ENCODE measurements at regions not wholly inside any gene's neighbourhood (a gene's known extent, or its start where the extent isn't known, plus 50 kb on each side); places are given as distances from the start of the nearest gene placed in this dataset.

- TF ChIP-seq CTCF (conservative IDR thresholded peaks at IDR 0.05 in 1 of 2, IDR thresholded peaks at IDR 0.05 in 1 of 2; ENCODE audit: low read depth in 1 of 2, low read length in 2 of 2) (no peak), EZH2 (IDR thresholded peaks at IDR 0.05; ENCODE audit: low read length, missing control alignments) (no peak)
These were observed 197.7 kb downstream of the RPS24 start for GRCh38 chr10:78231327-78231726.
